RWPE1 (cell line): ENCODE measurements at regions not wholly inside any gene's neighbourhood (a gene's known extent, or its start where the extent isn't known, plus 50 kb on each side); places are given as distances from the start of the nearest gene placed in this dataset.

Experiments used
- CTCF ChIA-PET: fragments of 350-600 bp; sonication (Branson Sonifier 250); formaldehyde crosslinking; extraction: SDS; loops from one replicate; lab custom pipeline; 2021; lab: Yijun Ruan, JAX
- POLR2A ChIA-PET: fragments of 400-600 bp; formaldehyde crosslinking; extraction: SDS; loops from one replicate; lab custom pipeline; 2020; ENCODE audit warnings: antibody characterized with exemption; ENCODE audit not compliant: low non-redundant PET; lab: Yijun Ruan, JAX
- DNase-seq: peaks from one replicate; pipeline ENCODE4 v3.0.0; 2012; ENCODE audit warnings: low spot score
- H3K27ac ChIP-seq: fragments of 450-650 bp; 2 replicates; pipeline ENCODE4 v1.5.1; 2017
- TF ChIP-seq, protein P1 (sequence below): fragments of 450-650 bp; conservative IDR thresholded peaks from 2 replicates; pipeline ENCODE4 v1.5.1; 2017; ENCODE audit warnings: low read depth, mild to moderate bottlenecking

DNA sequence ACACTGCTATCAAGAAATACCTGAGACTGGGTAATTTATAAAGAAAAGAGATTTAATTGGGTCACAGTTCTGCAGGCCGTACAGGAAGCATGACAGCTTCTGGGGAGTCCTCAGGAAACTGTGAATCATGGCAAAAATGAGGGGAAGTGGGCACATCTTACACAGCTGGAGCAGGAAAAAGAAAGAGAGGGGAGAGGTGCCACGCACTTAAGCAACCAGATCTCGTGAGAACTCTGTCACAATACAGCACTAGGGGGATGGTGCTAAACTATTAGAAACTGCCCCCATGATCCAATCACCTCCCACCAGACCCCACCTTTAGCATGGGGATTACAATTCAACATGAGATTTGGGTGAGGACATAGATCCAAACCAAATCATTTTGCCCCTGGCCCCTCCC, 105.5 kb upstream of the CPLX2 start:
- no peak for DNase-seq
- CTCF ChIA-PET = no interaction called here
- TF ChIP-seq, protein P1, sequence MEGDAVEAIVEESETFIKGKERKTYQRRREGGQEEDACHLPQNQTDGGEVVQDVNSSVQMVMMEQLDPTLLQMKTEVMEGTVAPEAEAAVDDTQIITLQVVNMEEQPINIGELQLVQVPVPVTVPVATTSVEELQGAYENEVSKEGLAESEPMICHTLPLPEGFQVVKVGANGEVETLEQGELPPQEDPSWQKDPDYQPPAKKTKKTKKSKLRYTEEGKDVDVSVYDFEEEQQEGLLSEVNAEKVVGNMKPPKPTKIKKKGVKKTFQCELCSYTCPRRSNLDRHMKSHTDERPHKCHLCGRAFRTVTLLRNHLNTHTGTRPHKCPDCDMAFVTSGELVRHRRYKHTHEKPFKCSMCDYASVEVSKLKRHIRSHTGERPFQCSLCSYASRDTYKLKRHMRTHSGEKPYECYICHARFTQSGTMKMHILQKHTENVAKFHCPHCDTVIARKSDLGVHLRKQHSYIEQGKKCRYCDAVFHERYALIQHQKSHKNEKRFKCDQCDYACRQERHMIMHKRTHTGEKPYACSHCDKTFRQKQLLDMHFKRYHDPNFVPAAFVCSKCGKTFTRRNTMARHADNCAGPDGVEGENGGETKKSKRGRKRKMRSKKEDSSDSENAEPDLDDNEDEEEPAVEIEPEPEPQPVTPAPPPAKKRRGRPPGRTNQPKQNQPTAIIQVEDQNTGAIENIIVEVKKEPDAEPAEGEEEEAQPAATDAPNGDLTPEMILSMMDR = no peak
- H3K27ac ChIP-seq = no peak overlapping the region
- POLR2A ChIA-PET = no interaction called here

DNA sequence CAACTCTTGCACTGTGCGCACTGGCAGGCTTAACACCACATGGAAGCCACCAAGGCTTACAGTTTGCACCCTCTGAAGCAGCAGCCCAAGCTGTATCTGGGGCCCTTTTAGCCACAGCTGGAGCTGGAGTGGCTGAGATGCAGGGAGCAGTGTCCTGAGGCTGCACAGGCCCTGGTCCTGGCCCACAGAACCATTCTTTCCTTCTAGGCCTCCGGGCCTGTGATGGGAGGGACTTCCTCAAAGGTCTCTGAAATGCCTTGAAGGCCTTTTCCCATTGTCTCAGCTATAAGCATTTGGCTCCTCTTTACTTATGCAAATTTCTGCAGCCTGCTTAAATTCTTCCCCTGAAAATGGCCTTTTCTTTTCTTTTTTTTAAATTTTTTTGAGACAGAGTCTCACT, 104.4 kb upstream of the CPLX2 start:
- H3K27ac ChIP-seq = no peak overlapping the region
- no peak for DNase-seq
- ChIA-PET CTCF (no interaction called here), POLR2A (no interaction called here)
- TF ChIP-seq, protein P1 = no peak

DNA sequence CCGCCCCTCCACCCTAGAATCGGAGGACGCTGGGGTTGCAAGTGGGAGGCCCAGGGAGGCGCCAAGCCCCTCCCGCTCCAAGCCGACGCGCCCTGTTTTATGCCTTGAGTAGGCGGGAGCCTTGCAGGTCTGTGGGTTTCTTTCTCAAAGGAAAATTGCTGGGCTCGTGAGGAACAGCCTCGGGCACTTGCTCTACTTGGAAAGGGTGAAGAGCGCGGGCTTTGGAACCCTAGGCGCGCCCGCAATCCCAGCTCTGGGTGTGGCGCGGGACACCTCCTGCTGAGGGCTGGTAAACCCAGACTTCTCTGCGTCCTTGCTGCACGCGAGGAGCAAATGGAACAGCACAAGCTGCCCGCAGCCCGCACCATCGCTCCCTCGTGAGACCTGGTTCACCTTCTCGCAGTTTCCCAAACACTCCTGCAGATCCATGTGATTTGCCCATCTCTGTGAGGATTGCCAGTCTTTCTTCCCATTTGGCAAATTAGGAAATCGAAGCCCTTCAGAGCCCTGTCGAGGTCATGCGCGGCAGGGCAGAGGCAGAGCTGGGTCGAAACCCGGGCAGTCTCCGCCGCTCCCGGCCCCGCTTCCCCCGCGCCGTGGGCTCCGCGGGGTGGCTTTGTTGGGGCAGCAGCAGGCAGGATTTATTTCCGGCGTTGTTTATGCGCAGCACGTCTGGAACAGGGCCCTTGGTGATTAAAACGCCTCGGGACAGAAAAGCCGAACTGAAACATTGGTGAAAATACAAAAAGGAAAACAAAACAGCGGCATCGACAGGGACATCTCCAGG, 98.4 kb upstream of the CPLX2 start:
- ChIA-PET CTCF (interaction anchor here (2.2 kb wide), 1 partner anchor 43 kb away, joined by 4 read pairs; no protein-coding TSS in a partner anchor), POLR2A (no interaction called here)
- peak; percentile 36 for DNase-seq
- TF ChIP-seq, protein P1 = no peak
- H3K27ac ChIP-seq = peak overlapping the region; percentile 47

DNA sequence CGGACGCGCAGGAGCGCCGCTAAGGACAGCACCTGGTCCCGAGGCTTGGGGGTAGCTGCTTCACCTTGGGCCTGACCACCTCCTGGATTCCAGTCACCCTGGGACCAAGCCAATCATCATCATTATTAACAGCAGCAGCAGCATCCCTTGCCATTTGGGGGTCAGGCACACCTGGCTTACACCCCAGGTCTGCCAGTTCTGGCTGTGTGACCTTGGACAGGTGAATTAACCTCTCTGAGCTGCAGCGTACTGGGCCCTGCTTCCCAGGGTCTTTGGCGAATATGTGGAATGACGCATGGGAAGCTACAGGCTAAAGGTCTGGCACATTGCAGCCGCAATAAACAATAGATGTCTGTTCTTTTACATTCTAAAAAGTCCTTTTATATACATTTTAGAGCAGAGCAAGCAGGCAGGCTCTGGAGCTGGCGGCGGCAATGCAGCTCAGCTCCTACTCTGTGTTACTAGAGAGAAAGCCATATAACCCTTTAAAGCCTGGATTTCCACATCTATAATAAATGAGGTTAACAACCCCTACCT, 97.8 kb upstream of the CPLX2 start:
- CTCF ChIA-PET = interaction anchor here (1.2 kb wide), 1 partner anchor 44 kb away, joined by 5 read pairs; no protein-coding TSS in a partner anchor

DNA sequence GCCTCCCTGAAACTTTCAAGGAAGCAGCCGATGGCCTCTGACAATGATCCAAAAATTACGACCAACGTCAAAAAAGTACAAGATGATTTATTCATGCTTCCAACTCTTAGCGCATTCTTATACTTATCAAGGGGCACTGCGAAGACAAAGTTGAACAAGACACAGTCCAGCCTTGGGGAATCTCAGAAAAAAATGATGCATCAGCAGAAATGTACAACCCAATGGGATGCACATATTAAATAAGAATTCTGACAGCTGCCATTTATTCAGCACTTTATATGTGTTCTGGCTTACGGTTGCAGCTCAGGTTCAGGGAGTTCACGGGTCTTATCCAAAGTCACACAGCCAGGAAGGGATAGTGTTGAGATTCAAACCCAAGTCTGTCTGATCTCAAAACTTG, 96.0 kb upstream of the CPLX2 start:
- CTCF ChIA-PET = no interaction called here
- TF ChIP-seq, protein P1 = no peak

More for the DNA sequence above, 97.8 kb upstream of the CPLX2 start:
- peak overlapping the region; percentile 47; the same call in 1 of the 2 replicates for H3K27ac ChIP-seq
- TF ChIP-seq, protein P1 = no peak
- POLR2A ChIA-PET = no interaction called here
- DNase-seq = no peak

DNA sequence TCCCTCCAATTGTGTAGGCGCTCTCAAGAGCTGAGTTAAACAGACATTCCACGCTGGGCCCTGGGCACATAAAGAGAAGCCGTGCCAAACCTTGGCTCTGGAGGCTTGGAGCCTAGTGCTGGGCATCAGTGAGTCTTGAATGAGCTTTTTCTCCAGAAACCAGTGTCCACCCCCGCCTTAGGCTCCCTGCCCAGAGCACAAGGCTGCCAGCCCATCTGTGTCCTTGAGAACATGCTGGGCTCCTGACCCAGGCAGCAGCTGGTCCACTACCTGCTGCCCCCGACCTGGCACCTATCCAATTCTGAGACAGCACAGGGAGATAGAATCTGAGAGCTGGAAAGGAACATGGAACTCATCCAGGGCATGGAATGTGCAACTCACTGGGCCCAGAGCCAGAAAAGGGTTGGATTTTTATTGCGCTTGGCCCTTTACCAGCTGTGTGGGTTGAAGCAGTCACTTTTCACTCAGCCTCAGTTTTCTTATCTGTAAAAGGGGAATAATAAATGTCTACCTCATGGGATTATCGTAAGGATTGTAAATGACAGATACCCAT, 92.4 kb upstream of the CPLX2 start:
- peak overlapping the region; percentile 59 for H3K27ac ChIP-seq
- ChIA-PET POLR2A (no interaction called here), CTCF (interaction anchor here (0.6 to 1.1 kb wide), 2 partner anchors 15 to 60 kb away, joined by 3 read pairs; no protein-coding TSS in a partner anchor)
- TF ChIP-seq, protein P1 = no peak
- peak; percentile 76 for DNase-seq

More for the DNA sequence above, 96.0 kb upstream of the CPLX2 start:
- no peak overlapping the region for H3K27ac ChIP-seq
- DNase-seq = no peak
- POLR2A ChIA-PET = no interaction called here
